GM10248 (cell line): ENCODE measurements at regions not wholly inside any gene's neighbourhood (a gene's known extent, or its start where the extent isn't known, plus 50 kb on each side); places are given as distances from the start of the nearest gene placed in this dataset.
A peak's percentile ranks its signal among the peaks of the same experiment; 100 is the strongest.
"Not testable (repeated sequence)": the region's sequence is repeated elsewhere in the genome, so short reads cannot be mapped to it uniquely, and the experiment has no call there.

Experiments
- CTCF ChIA-PET: fragments of 300-600 bp; sonication (Branson Sonifier 250); formaldehyde crosslinking; extraction: SDS; loops from one replicate; lab custom pipeline; 2021; ENCODE audit warnings: antibody characterized with exemption; lab: Yijun Ruan, JAX
- POLR2A ChIA-PET: fragments of 350-650 bp; sonication (Branson Sonifier 250); formaldehyde crosslinking; extraction: SDS; loops from one replicate; lab custom pipeline; 2020; ENCODE audit warnings: antibody characterized with exemption; lab: Yijun Ruan, JAX
- DNase-seq: peaks from one replicate; pipeline ENCODE4 v3.0.0; 2012; ENCODE audit errors: extremely low spot score
- TF ChIP-seq, protein P1 (sequence below): IDR thresholded peaks from 2 replicates; pipeline ENCODE4 v1.5.1; 2012; ENCODE audit warnings: mild to moderate bottlenecking, low read depth; ENCODE audit errors: extremely low read depth, missing control alignments, control extremely low read depth

- TF ChIP-seq, protein P1, sequence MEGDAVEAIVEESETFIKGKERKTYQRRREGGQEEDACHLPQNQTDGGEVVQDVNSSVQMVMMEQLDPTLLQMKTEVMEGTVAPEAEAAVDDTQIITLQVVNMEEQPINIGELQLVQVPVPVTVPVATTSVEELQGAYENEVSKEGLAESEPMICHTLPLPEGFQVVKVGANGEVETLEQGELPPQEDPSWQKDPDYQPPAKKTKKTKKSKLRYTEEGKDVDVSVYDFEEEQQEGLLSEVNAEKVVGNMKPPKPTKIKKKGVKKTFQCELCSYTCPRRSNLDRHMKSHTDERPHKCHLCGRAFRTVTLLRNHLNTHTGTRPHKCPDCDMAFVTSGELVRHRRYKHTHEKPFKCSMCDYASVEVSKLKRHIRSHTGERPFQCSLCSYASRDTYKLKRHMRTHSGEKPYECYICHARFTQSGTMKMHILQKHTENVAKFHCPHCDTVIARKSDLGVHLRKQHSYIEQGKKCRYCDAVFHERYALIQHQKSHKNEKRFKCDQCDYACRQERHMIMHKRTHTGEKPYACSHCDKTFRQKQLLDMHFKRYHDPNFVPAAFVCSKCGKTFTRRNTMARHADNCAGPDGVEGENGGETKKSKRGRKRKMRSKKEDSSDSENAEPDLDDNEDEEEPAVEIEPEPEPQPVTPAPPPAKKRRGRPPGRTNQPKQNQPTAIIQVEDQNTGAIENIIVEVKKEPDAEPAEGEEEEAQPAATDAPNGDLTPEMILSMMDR: no peak
- CTCF ChIA-PET: no interaction called here
- POLR2A ChIA-PET: no interaction called here
- peak; percentile 6 for DNase-seq
Measured at GRCh38 chr10:55630491-55631056, 730.5 kb downstream of the ZWINT start.

DNA sequence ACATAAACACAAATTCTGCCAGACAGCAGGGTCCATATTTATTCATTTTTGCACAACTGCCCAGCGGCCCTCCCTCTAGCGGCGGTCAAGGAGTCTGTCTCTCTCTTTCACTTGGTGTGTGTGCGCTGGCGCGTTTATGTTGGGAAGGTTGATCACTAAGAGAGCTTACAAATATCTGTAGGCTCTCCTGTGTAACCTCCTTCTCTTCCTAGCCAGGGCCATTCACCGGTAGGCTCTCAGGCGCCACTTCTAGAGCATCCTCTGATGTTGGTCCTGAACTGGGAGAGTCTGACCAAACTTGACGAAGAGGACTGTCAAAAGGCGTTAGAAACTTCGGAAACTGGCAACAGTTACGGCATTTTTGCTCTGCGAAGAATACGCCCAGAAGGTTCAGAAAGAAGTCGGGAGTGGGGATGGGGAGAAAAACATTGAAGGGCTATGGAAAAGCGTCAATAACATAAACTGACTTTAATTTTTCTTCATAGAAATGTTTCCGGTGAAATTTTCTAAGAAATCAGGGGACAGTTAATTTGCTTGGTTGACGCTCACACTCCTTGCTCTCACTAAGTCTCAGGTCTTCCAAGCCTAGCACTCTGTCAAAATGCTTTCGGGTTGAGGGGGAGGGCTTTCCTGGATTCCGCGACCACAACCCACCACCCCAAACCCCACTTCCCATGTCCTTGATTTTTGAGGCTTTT lies 731.1 kb downstream of the ZWINT start:
- TF ChIP-seq, protein P1: peak; percentile 15
- CTCF ChIA-PET: interaction anchor here (0.6 kb wide), 1 partner anchor 11 kb away, joined by 3 read pairs; no protein-coding TSS in a partner anchor
- POLR2A ChIA-PET: no interaction called here
- peak; percentile 23 for DNase-seq

GRCh38 chr10:55628260-55628701 lies 732.8 kb downstream of the ZWINT start:
- CTCF ChIA-PET: interaction anchor here (1.4 kb wide), 1 partner anchor 13 kb away, joined by 3 read pairs; no protein-coding TSS in a partner anchor
- POLR2A ChIA-PET: no interaction called here
- TF ChIP-seq, protein P1: no peak
- DNase-seq: no peak

DNA sequence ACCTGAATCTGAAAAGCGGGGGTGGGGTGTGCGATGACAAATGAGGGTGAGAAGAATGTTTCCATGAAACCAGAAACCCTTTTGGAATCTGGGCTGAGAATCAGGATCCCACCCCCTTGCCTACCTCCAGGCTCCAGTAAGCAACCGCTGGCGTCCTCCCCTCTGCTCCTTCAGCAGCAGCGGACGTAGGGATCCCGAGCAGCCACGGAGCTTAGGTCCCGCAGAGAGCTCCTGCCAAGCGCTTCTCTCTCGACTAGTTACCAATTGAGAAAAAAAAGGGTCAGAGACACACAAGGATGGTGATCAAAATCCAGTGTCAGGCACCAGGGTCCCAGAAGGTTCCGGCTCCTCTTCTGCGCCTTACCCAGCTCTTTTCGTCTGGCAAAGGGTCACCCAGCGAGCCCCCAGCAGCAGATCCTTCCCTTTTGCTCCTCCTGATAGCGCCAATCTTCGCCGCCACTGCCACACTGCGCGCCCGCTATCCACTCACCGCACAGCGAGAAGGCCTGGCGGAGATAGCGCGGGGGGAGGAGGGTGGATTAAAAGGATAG lies 733.5 kb downstream of the ZWINT start:
- ChIA-PET CTCF (interaction anchor here (1.4 kb wide), 1 partner anchor 12 kb away, joined by 3 read pairs; no protein-coding TSS in a partner anchor), POLR2A (no interaction called here)
- no peak for DNase-seq

GRCh38 chr10:55601690-55602478 lies 759.2 kb downstream of the ZWINT start:
- CTCF ChIA-PET, POLR2A ChIA-PET, DNase-seq: not testable (repeated sequence)

More for the DNA sequence above, 733.5 kb downstream of the ZWINT start:
- TF ChIP-seq, protein P1: no peak

- no peak for DNase-seq
- ChIA-PET POLR2A (no interaction called here), CTCF (no interaction called here)
- TF ChIP-seq, protein P1: no peak
Measured at GRCh38 chr10:55551603-55552002, 750.6 kb upstream of the PCDH15 start.

GRCh38 chr10:55550236-55550635 lies 749.2 kb upstream of the PCDH15 start:
- POLR2A ChIA-PET: no interaction called here
- CTCF ChIA-PET: no interaction called here
- TF ChIP-seq, protein P1: no peak
- DNase-seq: no peak

GRCh38 chr10:55537497-55537896 lies 736.5 kb upstream of the PCDH15 start:
- POLR2A ChIA-PET, DNase-seq, CTCF ChIA-PET: not testable (repeated sequence)
